ENCODE measurements at regions not wholly inside any gene's neighbourhood (a gene's known extent, or its start where the extent isn't known, plus 50 kb on each side); places are given as distances from the start of the nearest gene placed in this dataset.

GRCh38 chr1:101181930-101182329 is 54.9 kb upstream of the S1PR1 start:
- TF ChIP-seq CTCF (IDR thresholded peaks at IDR 0.05) (no peak), POLR2A (IDR thresholded peaks at IDR 0.05) (no peak)
